Epithelial cell of prostate (primary cell): ENCODE measurements at regions not wholly inside any gene's neighbourhood (a gene's known extent, or its start where the extent isn't known, plus 50 kb on each side); places are given as distances from the start of the nearest gene placed in this dataset.
A peak's percentile ranks its signal among the peaks of the same experiment; 100 is the strongest.
"Not testable (repeated sequence)": the region's sequence is repeated elsewhere in the genome, so short reads cannot be mapped to it uniquely, and the experiment has no call there.

Source experiments
- DNase-seq: peaks from one replicate; pipeline ENCODE4 v3.0.0-alpha.2; 2011; ENCODE audit warnings: low read depth, low spot score
- H3K27ac ChIP-seq: fragments of 450-650 bp; 2 replicates; pipeline ENCODE4 v1.5.1; 2017; ENCODE audit warnings: mild to moderate bottlenecking

GRCh38 chr15:77910030-77910911 lies 167.2 kb downstream of the TBC1D2B start:
- not testable (repeated sequence) for H3K27ac ChIP-seq
- peak; percentile 14 for DNase-seq

GRCh38 chr15:77909182-77909940 lies 168.2 kb downstream of the TBC1D2B start:
- no peak overlapping the region for H3K27ac ChIP-seq
- no peak for DNase-seq

GRCh38 chr15:77908752-77909111 lies 168.8 kb downstream of the TBC1D2B start:
- not testable (repeated sequence) for H3K27ac ChIP-seq, DNase-seq

GRCh38 chr15:77907824-77908751 lies 169.4 kb downstream of the TBC1D2B start:
- peak; percentile 12 for DNase-seq
- H3K27ac ChIP-seq, result no peak overlapping the region

GRCh38 chr15:77906062-77906990 lies 171.2 kb downstream of the TBC1D2B start:
- H3K27ac ChIP-seq, DNase-seq: not testable (repeated sequence)

GRCh38 chr15:77905301-77905920 lies 172.1 kb downstream of the TBC1D2B start:
- DNase-seq, result no peak
- H3K27ac ChIP-seq, result no peak overlapping the region

GRCh38 chr15:77904901-77905300 lies 172.6 kb downstream of the TBC1D2B start:
- DNase-seq, result no peak
- no peak overlapping the region for H3K27ac ChIP-seq

- no peak for DNase-seq
- no peak overlapping the region for H3K27ac ChIP-seq
Observed at GRCh38 chr15:77904436-77904821, 173.1 kb downstream of the TBC1D2B start.

- DNase-seq, H3K27ac ChIP-seq: not testable (repeated sequence)
Observed at GRCh38 chr15:77903761-77904435, 173.6 kb downstream of the TBC1D2B start.

- not testable (repeated sequence) for DNase-seq
Observed at GRCh38 chr15:77902921-77903760, 174.4 kb downstream of the TBC1D2B start.

GRCh38 chr15:77901921-77902750 lies 175.4 kb downstream of the TBC1D2B start:
- no peak overlapping the region for H3K27ac ChIP-seq
- no peak for DNase-seq

More at GRCh38 chr15:77902921-77903760, 174.4 kb downstream of the TBC1D2B start:
- not testable (repeated sequence) for H3K27ac ChIP-seq

GRCh38 chr15:77901251-77901881 lies 176.1 kb downstream of the TBC1D2B start:
- no peak overlapping the region for H3K27ac ChIP-seq
- no peak for DNase-seq

GRCh38 chr15:77900331-77900963 lies 177.1 kb downstream of the TBC1D2B start:
- not testable (repeated sequence) for DNase-seq, H3K27ac ChIP-seq

GRCh38 chr15:77899776-77900175 lies 177.7 kb downstream of the TBC1D2B start:
- DNase-seq, H3K27ac ChIP-seq: not testable (repeated sequence)
